ENCODE measurements at regions not wholly inside any gene's neighbourhood (a gene's known extent, or its start where the extent isn't known, plus 50 kb on each side); places are given as distances from the start of the nearest gene placed in this dataset.

GRCh38 chr16:54576785-54577184 is 290.2 kb upstream of the IRX3 start:
- TF ChIP-seq CTCF (IDR thresholded peaks at IDR 0.05) (no peak), POLR2A (IDR thresholded peaks at IDR 0.05) (no peak)
